NCI-H1694 treated with DMSO at 0.1 percent for 48 hours (cell line): ENCODE measurements at regions not wholly inside any gene's neighbourhood (a gene's known extent, or its start where the extent isn't known, plus 50 kb on each side); places are given as distances from the start of the nearest gene placed in this dataset.

Experiments used
- DNase-seq: peaks from one replicate; lab custom pipeline; 2025; lab: John Stamatoyannopoulos, UW

DNA sequence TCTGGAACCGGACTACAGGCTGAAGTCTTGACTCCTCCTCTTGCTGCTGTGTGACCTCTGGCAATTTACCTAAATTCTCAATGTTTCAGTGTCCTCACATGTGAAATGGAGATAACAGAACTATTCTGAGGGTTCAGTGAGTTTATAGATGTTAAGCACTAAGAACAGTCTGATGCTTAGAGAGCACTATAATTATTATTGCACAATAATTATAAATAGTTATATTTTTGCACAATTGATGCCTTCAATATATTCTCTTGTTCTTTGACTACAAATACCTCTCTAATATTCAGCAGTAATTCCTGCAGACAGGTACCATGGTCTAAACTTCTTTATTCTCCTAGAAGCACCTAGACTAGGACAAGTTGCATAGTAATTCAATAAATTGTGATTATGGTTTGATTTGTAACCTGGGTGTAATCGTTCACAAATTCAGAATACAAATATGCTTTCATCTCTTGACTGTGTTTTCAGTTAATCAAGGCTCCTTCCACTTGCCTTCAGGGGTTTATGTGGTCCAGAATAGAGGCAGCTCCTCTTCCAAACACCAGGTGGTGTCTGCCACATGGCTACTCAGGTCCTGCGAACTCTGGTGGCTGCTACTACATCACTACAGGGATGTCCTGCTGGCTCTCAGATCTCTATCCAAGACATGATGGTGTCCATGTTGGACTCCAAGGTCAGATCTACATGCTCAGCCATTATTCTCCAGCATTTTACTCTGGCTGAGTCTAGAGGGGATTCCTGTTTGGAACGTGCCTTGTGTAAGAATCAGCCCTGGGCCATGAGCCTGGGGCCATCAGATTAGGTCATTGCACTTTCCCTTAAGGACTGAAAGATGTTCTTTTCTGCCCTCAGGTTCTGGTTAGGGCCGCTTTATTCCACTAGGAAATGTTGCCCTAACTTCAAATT lies 103.4 kb downstream of the QRFPR start:
- DNase-seq: no peak

DNA sequence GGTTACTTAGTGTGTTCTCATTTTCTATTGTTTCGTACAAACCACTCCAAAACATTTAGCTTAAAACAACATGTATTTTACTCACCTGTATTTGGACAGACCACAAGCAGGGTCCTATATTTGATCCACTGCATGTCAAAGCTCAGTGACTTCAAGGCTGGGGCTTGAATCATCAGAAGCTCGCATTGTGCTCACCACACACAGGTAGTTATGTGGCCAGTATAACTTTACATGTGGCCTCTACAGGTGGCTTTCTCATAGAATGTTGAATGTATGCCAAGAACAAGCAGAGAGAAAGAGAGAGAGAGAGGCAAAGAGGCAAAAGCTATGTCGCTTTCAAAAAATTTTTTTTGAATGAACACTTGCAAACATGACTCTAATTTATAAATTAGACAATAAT lies 107.6 kb downstream of the QRFPR start:
- no peak for DNase-seq

DNA sequence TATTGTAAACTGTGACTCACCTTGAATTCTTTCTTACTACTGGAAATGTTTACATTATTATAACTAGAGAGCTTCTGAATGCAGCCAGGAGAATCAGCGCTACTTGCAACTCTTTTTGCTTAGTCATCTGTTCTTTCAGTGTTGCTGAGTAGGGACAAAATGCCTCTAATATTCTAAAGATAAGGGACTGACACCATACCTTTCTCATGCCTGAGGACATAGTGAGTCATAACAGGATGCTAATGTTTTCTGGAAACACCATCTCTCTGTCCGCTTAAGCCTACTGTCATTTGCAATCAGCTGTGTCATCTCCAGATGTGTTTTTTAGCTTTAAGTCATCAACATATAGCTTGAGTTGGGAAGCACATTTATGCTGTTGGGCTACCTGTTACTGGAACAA lies 108.3 kb downstream of the QRFPR start:
- no peak for DNase-seq

DNA sequence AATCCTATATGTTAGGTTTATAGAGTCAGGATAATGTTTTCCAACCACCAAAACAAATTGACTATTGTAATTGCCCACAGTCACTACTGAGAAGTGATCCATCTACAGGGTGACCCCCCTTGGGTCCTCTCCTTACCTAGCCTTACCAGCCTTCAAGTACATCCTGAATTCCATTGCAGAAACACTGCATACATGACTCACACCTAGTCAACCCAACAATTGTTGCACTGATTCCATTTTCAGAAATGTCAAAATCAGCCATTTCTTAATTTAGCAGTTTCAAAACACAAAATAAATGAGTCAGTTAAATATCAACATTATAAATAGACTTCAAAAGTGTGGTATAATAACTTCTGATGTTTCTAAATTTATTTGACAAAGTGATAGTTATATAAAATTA lies 106.3 kb upstream of the TNIP3 start:
- DNase-seq: no peak

- no peak for DNase-seq
Observed at GRCh38 chr4:121269001-121269400, 104.9 kb upstream of the TNIP3 start.

GRCh38 chr4:121266982-121267381 lies 102.9 kb upstream of the TNIP3 start:
- DNase-seq: no peak

GRCh38 chr4:121256887-121257466 lies 92.9 kb upstream of the TNIP3 start:
- no peak for DNase-seq

DNA sequence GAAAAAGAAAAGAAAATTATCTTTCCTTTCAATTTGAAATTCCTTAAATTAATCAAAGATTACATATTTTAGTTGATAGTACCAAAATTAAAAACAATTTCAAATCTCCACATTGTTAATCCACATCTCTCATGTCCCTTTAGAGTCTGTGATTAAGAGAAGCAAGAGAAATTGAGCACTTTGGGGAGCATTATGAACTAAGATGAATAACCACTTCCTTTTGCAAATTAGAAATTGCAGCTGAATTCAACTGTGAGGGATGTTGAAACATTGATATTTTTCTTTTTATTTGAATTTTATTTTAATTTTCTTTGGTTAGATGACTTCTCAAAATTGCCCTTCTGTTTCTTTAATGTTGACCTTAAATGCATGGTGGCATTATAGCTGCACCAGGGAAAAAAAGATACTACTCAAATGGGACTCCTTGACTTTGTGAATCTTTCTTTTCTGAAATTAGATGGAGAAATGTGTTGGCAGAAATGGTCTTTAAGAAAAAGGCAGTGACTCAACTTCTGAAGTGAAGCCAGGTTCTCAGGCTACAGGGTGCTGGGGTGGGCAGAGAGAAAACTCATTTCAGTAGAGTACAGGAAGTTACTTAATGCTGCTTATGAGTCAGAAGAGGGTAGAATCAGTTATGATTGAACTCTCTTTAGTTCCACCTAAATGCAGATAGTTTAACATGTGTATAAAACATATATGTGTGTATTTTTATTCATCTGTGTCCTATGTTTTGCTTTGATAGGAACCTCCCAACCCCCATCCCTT lies 92.0 kb upstream of the TNIP3 start:
- no peak for DNase-seq

DNA sequence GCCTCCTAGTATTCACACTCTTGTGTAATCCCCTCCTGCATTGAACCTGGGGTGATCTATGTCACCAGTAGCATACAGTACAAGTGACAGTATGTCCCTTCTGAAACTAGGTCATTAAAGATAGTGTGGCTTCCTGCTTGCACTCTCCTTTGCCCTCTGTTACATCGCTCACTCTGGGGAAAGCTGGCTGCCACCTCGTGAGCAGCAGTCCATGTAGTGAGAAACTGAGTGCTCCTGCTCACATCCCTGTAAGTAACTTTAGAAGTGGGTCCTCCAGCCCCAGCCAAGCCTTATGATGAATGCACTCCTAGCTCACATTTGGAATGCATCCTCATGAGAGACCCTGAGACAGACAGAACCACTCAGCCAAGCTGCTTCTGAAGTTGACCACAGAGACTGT lies 89.8 kb upstream of the TNIP3 start:
- no peak for DNase-seq

- peak; percentile 6 for DNase-seq
Observed at GRCh38 chr4:121252224-121252806, 88.2 kb upstream of the TNIP3 start.

GRCh38 chr4:121248747-121249146 lies 84.6 kb upstream of the TNIP3 start:
- no peak for DNase-seq

DNA sequence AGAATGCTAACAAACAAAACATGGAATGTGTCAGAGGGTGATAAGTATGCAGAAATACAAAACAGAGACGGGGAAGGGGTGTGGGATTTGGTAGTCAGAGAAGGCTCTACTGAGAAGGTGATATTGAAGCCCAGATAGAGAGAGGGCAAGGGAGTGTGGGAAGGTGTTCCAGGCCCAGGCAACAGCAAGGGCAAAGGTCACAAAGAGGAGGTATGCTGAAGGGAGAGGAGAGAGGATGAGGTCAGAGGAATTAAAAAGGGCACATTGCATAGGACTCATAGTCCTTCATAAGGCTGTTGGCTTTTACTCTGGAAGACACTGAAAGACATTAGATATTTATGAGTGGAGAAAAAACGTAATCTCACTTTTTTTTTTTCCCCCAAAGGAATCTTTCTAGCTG lies 82.6 kb upstream of the TNIP3 start:
- no peak for DNase-seq

GRCh38 chr4:121243485-121243884 lies 79.4 kb upstream of the TNIP3 start:
- DNase-seq: no peak

GRCh38 chr4:121242188-121242750 lies 78.1 kb upstream of the TNIP3 start:
- no peak for DNase-seq

GRCh38 chr4:121239951-121240350 lies 75.8 kb upstream of the TNIP3 start:
- DNase-seq: no peak

- no peak for DNase-seq
Observed at GRCh38 chr4:121238461-121238860, 74.3 kb upstream of the TNIP3 start.

- no peak for DNase-seq
Observed at GRCh38 chr4:121237069-121237399, 72.9 kb upstream of the TNIP3 start.

DNA sequence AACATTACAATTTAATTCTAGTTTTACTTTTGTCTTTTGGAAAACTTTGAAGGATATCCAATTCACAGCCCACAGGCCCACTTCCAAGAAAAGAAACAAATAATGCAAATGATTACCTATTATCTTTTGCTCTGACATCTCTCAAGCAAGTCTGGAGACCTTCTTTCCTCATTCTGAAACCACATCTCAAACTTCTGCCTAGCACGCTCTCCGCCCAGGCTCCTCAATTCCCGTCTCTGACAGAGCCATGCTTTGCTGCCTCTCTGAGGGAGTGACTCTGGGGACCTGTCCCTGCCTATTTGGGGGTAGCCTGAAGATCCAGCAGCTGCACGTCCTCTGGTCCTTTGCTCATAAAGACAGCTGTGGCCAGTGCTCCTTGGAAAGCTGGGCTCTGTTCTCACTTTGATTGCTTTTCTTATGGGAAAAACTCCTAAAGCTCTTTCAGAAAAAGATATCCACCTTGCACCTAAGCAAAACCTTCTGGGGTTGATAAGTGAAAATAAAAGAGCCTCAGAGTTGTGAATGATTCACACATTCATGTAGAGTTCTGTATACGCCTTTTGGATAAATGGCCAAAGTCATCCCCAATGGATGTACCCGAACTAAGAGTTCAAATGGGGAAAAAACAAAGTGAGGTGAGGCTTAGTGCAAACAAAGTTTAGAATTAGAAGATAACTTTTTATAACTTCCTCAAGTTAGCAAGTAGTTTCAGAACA lies 72.4 kb upstream of the TNIP3 start:
- no peak for DNase-seq

- DNase-seq: no peak
Observed at GRCh38 chr4:121233982-121234381, 69.9 kb upstream of the TNIP3 start.

- DNase-seq: no peak
Observed at GRCh38 chr4:121229993-121230392, 65.9 kb upstream of the TNIP3 start.

DNA sequence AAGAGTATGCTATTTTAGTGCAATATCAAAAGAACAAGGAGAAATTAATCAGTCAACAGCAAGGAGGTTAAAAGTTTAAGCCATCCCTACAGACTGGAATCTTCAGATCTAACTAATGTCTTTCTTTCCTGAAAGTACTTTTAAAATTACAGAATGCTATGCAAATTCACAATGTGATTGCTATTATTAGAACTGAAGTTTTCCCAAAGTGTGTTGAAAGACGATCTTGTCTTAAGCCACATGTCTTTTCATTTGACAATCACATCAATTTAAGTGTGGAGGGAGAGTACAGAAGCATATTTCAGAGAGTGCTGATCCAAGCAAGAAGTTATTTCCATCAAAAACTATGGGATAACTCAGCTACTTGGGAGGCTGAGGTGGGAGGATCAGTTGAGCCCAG lies 64.7 kb upstream of the TNIP3 start:
- no peak for DNase-seq

GRCh38 chr4:121227341-121227792 lies 63.2 kb upstream of the TNIP3 start:
- no peak for DNase-seq
